HFFc6 (cell line): ENCODE measurements at regions not wholly inside any gene's neighbourhood (a gene's known extent, or its start where the extent isn't known, plus 50 kb on each side); places are given as distances from the start of the nearest gene placed in this dataset.

Experiments used
- DNase-seq: peaks from one replicate; pipeline ENCODE4 v3.0.0-alpha.2; 2018
- H3K27ac Mint-ChIP-seq: 2 replicates; pipeline ENCODE4 v1.8.0; 2020; ENCODE audit warnings: mild to moderate bottlenecking, mixed read lengths
- H3K27me3 Mint-ChIP-seq: 2 replicates; pipeline ENCODE4 v1.8.0; 2021; ENCODE audit warnings: mild to moderate bottlenecking, moderate library complexity, mixed read lengths; ENCODE audit not compliant: insufficient read depth
- H3K36me3 Mint-ChIP-seq: 2 replicates; pipeline ENCODE4 v1.8.0; 2021; ENCODE audit warnings: low read depth, mixed read lengths
- H3K4me1 Mint-ChIP-seq: 2 replicates; pipeline ENCODE4 v1.8.0; 2020; ENCODE audit warnings: low read depth, mixed read lengths
- H3K4me3 Mint-ChIP-seq: 2 replicates; pipeline ENCODE4 v1.8.0; 2020; ENCODE audit warnings: mild to moderate bottlenecking, moderate library complexity, mixed read lengths
- H3K9me3 Mint-ChIP-seq: 2 replicates; pipeline ENCODE4 v1.8.0; 2020; ENCODE audit warnings: mild to moderate bottlenecking, mixed read lengths
- TF ChIP-seq, protein P1 (sequence below): fragments of 200-600 bp; sonication (generic); IDR thresholded peaks from 2 replicates; pipeline ENCODE4 v1.5.0; 2021; ENCODE audit warnings: antibody characterized with exemption, mild to moderate bottlenecking

DNA sequence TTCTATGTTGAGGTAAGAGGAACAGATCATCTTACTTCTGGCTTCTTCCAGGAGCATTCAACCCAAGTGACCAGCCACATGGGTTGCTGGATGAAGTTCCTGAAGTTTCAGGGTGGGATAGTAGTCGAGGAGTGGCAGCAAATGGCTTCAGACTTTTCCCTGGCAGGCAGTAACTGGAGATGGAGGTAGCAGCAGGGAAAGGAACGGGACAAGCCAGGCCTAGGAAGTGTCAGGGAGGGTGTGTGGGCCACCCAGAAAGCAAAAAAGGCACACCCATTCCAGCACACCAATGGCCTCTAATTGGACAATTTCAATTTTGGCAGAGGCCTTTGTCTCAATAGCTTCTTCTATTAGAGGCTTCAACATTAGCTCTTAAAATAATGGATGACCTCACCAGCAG, 498.6 kb upstream of the ATP11B start:
- H3K27ac Mint-ChIP-seq, result no peak overlapping the region
- TF ChIP-seq, protein P1, sequence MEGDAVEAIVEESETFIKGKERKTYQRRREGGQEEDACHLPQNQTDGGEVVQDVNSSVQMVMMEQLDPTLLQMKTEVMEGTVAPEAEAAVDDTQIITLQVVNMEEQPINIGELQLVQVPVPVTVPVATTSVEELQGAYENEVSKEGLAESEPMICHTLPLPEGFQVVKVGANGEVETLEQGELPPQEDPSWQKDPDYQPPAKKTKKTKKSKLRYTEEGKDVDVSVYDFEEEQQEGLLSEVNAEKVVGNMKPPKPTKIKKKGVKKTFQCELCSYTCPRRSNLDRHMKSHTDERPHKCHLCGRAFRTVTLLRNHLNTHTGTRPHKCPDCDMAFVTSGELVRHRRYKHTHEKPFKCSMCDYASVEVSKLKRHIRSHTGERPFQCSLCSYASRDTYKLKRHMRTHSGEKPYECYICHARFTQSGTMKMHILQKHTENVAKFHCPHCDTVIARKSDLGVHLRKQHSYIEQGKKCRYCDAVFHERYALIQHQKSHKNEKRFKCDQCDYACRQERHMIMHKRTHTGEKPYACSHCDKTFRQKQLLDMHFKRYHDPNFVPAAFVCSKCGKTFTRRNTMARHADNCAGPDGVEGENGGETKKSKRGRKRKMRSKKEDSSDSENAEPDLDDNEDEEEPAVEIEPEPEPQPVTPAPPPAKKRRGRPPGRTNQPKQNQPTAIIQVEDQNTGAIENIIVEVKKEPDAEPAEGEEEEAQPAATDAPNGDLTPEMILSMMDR, result no peak
- H3K9me3 Mint-ChIP-seq, result peaks cover 60% of the 10 kb centered on the region
- H3K36me3 Mint-ChIP-seq, result no peaks in the 10 kb centered on the region
- no peaks in the 10 kb centered on the region for H3K4me1 Mint-ChIP-seq
- DNase-seq, result no peak
- no peak overlapping the region for H3K4me3 Mint-ChIP-seq
- H3K27me3 Mint-ChIP-seq, result peaks cover 2% of the 10 kb centered on the region; the same call in 1 of the 2 replicates

DNA sequence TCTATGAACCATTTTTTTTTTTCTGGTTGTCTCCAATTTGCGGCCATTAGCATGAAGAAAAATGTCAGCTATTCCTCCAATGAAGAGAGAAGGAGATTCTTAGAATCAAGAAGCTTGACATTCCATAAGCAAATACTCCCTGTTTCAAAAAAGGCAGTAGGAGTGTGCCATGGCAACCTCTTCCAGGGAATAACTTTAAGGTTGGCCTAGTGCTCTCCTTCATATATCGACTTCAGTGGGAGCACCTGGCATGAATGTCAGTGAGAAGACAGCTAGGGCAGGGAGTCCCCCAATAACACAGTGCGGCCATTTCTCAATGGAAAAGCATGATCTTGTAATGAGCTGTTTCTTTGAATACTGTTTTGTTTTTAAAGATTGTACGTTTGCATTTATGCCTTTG, 493.0 kb upstream of the ATP11B start:
- Mint-ChIP-seq H3K27me3 (no peaks in the 10 kb centered on the region), H3K36me3 (no peaks in the 10 kb centered on the region), H3K9me3 (peaks cover 77% of the 10 kb centered on the region), H3K27ac (no peak overlapping the region), H3K4me1 (no peaks in the 10 kb centered on the region), H3K4me3 (no peak overlapping the region)
- TF ChIP-seq, protein P1, result no peak
- no peak for DNase-seq

DNA sequence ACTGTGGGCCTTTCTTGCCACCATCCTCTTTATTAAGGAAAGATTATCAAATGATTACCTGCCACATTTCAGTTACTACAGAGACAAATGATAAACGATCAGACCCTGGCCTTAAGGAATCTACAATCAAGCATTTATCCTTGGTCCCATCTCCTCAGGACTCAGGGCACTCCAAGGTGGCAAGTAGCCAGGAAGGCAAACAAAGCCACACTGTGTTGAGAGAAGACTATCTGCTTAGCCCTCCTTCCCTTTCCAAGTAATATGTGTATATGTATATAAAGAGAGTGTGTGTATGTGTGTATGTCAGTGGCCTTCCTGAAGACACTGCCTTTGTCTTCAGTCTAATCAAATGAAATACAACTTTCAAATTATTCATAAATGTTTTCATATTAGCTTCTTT, 490.1 kb upstream of the ATP11B start:
- Mint-ChIP-seq H3K4me1 (no peaks in the 10 kb centered on the region), H3K9me3 (peaks cover 50% of the 10 kb centered on the region), H3K27me3 (no peaks in the 10 kb centered on the region), H3K4me3 (no peak overlapping the region), H3K27ac (no peak overlapping the region), H3K36me3 (no peaks in the 10 kb centered on the region)
- TF ChIP-seq, protein P1, result no peak
- no peak for DNase-seq

DNA sequence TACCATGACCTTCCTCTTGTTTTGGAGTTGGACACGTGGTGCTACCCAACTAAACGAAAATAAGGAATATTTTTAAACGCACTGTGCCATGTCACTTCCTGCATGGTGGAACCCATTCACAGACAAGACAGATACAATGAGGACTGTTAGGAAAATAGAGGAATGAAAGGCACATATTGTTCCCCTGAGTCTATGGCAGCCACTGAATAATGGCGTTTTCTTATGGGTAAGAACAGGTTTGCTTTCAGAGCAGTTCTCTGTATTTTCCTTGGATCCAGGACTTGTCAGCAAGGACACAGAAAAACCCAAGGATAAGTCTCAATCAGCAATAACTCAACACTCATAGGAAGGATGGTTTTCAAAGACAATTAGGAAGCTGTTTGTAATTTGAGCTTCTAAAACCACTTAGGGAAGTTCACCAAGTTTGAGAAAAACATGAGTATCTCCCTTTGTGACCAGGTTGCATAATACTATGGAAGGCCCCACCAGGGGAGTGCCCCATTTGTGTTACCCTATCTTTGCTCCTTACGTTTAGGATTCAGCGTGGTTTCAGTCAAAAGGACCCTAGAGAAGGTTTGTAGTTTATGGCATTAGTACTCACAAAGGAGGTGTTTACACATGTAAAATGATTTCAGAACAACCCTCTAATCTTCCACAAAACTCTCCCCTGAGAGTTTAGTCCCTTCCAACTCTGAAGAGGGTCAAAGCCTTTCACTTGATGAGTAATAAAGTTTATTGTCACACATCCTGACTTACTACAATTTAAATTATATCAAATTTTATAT, 487.2 kb upstream of the ATP11B start:
- Mint-ChIP-seq H3K36me3 (no peaks in the 10 kb centered on the region), H3K27ac (no peak overlapping the region), H3K4me1 (no peaks in the 10 kb centered on the region), H3K9me3 (peaks cover 48% of the 10 kb centered on the region), H3K4me3 (no peak overlapping the region), H3K27me3 (no peaks in the 10 kb centered on the region)
- no peak for DNase-seq
- TF ChIP-seq, protein P1, result no peak

DNA sequence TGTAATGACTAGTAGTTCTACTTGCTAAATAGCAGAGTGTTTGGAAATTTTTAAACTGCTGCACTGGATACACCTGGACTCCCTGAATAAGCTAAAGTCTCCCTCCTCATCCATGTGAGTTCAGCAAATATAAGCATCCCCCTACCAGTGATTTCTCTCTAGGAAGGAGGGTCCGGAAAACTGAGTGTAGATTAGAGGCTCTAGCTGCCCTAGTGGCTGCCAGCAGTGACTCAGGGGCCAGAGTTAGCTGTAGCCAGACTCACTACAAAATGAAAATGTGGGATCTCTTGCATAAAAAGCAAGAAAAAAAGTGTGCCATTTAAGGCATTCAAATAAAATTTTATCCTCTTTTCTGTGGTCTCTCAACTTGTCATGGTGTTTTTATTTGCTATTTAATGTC, 485.0 kb upstream of the ATP11B start:
- Mint-ChIP-seq H3K4me3 (no peak overlapping the region), H3K4me1 (no peaks in the 10 kb centered on the region), H3K27ac (no peak overlapping the region), H3K27me3 (no peaks in the 10 kb centered on the region), H3K36me3 (no peaks in the 10 kb centered on the region), H3K9me3 (peaks cover 51% of the 10 kb centered on the region)
- no peak for DNase-seq
- TF ChIP-seq, protein P1, result no peak
